ENCODE measurements at regions not wholly inside any gene's neighbourhood (a gene's known extent, or its start where the extent isn't known, plus 50 kb on each side); places are given as distances from the start of the nearest gene placed in this dataset.

- TF ChIP-seq POLR2A (IDR thresholded peaks at IDR 0.05; ENCODE audit: low read length): no peak
- TF ChIP-seq GATA1 (IDR thresholded peaks at IDR 0.05; ENCODE audit: low read depth, low read length): no peak
These were observed 467.1 kb downstream of the LMO4 start for GRCh38 chr1:87795615-87796337.

Measured in erythroblast (primary cell).